ENCODE measurements at regions not wholly inside any gene's neighbourhood (a gene's known extent, or its start where the extent isn't known, plus 50 kb on each side); places are given as distances from the start of the nearest gene placed in this dataset.

DNA sequence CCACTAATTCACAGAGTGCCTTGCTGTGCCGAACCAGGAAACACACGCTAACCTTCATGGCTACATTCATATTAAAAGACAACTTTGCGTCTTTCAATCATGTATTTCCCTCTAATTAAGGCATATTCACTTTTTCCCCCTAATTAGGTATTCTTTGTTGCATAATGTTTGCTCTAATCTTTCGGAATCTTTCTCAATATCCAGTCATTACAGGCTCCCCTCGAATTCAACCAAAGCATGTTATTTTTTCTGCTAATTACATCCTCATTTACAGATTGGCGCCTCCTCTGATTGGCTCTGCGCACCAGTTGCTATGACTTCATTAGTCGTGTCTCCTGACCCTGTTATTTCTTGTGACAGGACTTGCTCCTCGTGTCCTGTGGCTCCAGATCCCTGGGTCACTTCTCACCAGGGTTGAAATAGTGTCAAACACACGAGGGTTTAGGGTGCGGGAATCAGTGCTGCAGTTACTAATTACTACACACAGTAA, 226.7 kb upstream of the TSHZ3 start:
- TF ChIP-seq, protein P1, sequence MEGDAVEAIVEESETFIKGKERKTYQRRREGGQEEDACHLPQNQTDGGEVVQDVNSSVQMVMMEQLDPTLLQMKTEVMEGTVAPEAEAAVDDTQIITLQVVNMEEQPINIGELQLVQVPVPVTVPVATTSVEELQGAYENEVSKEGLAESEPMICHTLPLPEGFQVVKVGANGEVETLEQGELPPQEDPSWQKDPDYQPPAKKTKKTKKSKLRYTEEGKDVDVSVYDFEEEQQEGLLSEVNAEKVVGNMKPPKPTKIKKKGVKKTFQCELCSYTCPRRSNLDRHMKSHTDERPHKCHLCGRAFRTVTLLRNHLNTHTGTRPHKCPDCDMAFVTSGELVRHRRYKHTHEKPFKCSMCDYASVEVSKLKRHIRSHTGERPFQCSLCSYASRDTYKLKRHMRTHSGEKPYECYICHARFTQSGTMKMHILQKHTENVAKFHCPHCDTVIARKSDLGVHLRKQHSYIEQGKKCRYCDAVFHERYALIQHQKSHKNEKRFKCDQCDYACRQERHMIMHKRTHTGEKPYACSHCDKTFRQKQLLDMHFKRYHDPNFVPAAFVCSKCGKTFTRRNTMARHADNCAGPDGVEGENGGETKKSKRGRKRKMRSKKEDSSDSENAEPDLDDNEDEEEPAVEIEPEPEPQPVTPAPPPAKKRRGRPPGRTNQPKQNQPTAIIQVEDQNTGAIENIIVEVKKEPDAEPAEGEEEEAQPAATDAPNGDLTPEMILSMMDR (IDR thresholded peaks at IDR 0.05): no peak
- no peak for TF ChIP-seq ZFX (IDR thresholded peaks at IDR 0.05; ENCODE audit: borderline replicate concordance)
